Mesenchymal stem cell (in vitro differentiated cells and primary cell): ENCODE measurements at regions not wholly inside any gene's neighbourhood (a gene's known extent, or its start where the extent isn't known, plus 50 kb on each side); places are given as distances from the start of the nearest gene placed in this dataset.

ENCODE experiments used
- DNase-seq: peaks from one replicate; pipeline ENCODE4 v3.0.0-alpha.2; 2013
- H2AFZ ChIP-seq: one replicate; pipeline ENCODE4 v1.6.1; 2013; ENCODE audit warnings: low read depth, mild to moderate bottlenecking, control low read depth, inconsistent platforms, low read length, moderate library complexity
- H2AK5ac ChIP-seq: 2 replicates; pipeline ENCODE4 v1.6.1; 2013; ENCODE audit warnings: low read length, moderate library complexity, mild to moderate bottlenecking, inconsistent platforms; ENCODE audit not compliant: severe bottlenecking
- H2BK120ac ChIP-seq: one replicate; pipeline ENCODE4 v1.6.1; 2013; ENCODE audit warnings: low read depth, mild to moderate bottlenecking, inconsistent platforms, low read length, moderate library complexity
- H2BK12ac ChIP-seq, 2 experiments: one replicate each; pipeline ENCODE4 v1.6.1; 2013; ENCODE audit warnings: inconsistent platforms in 2 of 2, low read length in 2 of 2, mild to moderate bottlenecking in 2 of 2, moderate library complexity in 2 of 2, control low read depth in 1 of 2
- H2BK15ac ChIP-seq: one replicate; pipeline ENCODE4 v1.6.1; 2013; ENCODE audit warnings: mild to moderate bottlenecking, low read depth, inconsistent platforms; ENCODE audit not compliant: poor library complexity, severe bottlenecking
- H2BK5ac ChIP-seq: 2 replicates; pipeline ENCODE4 v1.6.1; 2013; ENCODE audit warnings: low read depth, mild to moderate bottlenecking, low read length, control low read depth, inconsistent platforms; ENCODE audit not compliant: poor library complexity, severe bottlenecking
- H3K14ac ChIP-seq, 2 experiments: one replicate each; pipeline ENCODE4 v1.6.1; 2013; ENCODE audit warnings: inconsistent platforms in 2 of 2, low read length in 2 of 2, control low read depth in 1 of 2, mild to moderate bottlenecking in 1 of 2, moderate library complexity in 1 of 2
- H3K18ac ChIP-seq, 2 experiments: one replicate each; pipeline ENCODE4 v1.6.1; 2013; ENCODE audit warnings: inconsistent platforms in 2 of 2, low read length in 2 of 2, control low read depth in 1 of 2, low read depth in 1 of 2, mild to moderate bottlenecking in 1 of 2
- H3K23ac ChIP-seq, 2 experiments: one replicate each; pipeline ENCODE4 v1.6.1; 2013; ENCODE audit warnings: inconsistent platforms in 2 of 2, low read length in 2 of 2, mild to moderate bottlenecking in 2 of 2, moderate library complexity in 2 of 2, control low read depth in 1 of 2
- H3K27ac ChIP-seq: 2 replicates; pipeline ENCODE4 v1.5.1; 2013; ENCODE audit warnings: mild to moderate bottlenecking, moderate library complexity, low read length, control low read depth, inconsistent platforms; ENCODE audit not compliant: poor library complexity, severe bottlenecking
- H3K27me3 ChIP-seq, 2 experiments: 2 replicates each; pipeline versions ENCODE4 v1.6.1 to v1.7.0; 2013; ENCODE audit warnings: low read length in 2 of 2, mild to moderate bottlenecking in 2 of 2, moderate library complexity in 2 of 2, control low read depth in 1 of 2, inconsistent platforms in 1 of 2; ENCODE audit not compliant: control insufficient read depth in 1 of 2, insufficient read depth in 1 of 2
- H3K36me3 ChIP-seq, 2 experiments: 2 replicates each; pipeline versions ENCODE4 v1.6.1 to v1.7.0; 2013; ENCODE audit warnings: low read length in 2 of 2, control low read depth in 1 of 2, inconsistent platforms in 1 of 2, low read depth in 1 of 2, mild to moderate bottlenecking in 1 of 2; ENCODE audit not compliant: insufficient read depth in 2 of 2, control insufficient read depth in 1 of 2
- H3K4ac ChIP-seq, 2 experiments: one replicate each; pipeline ENCODE4 v1.6.1; 2013; ENCODE audit warnings: inconsistent platforms in 2 of 2, low read length in 2 of 2, mild to moderate bottlenecking in 2 of 2, moderate library complexity in 2 of 2, control low read depth in 1 of 2, low read depth in 1 of 2
- H3K4me1 ChIP-seq: 2 replicates; pipeline ENCODE4 v1.6.1; 2013; ENCODE audit warnings: low read depth, low read length, control low read depth; ENCODE audit not compliant: control insufficient read depth, insufficient read depth
- H3K4me2 ChIP-seq: 2 replicates; pipeline ENCODE4 v1.6.1; 2013; ENCODE audit warnings: low read length, mild to moderate bottlenecking, inconsistent platforms; ENCODE audit not compliant: poor library complexity, severe bottlenecking
- H3K4me3 ChIP-seq, 2 experiments: 2 replicates each; pipeline versions ENCODE4 v1.5.1 to v1.7.0; 2013; ENCODE audit warnings: low read length in 2 of 2, mild to moderate bottlenecking in 2 of 2, control low read depth in 1 of 2, low read depth in 1 of 2; ENCODE audit not compliant: insufficient read depth in 1 of 2
- H3K79me1 ChIP-seq: replicated peaks from 2 replicates; pipeline ENCODE4 v1.6.1; 2013; ENCODE audit warnings: mild to moderate bottlenecking, control low read depth, low read length, inconsistent platforms; ENCODE audit not compliant: poor library complexity, severe bottlenecking
- H3K9ac ChIP-seq: 2 replicates; pipeline ENCODE4 v1.7.0; 2013; ENCODE audit warnings: mild to moderate bottlenecking, low read length, moderate library complexity
- H3K9me3 ChIP-seq: 2 replicates; pipeline ENCODE4 v1.7.0; 2013; ENCODE audit warnings: mild to moderate bottlenecking, low read length; ENCODE audit not compliant: control insufficient read depth
- H4K8ac ChIP-seq: one replicate; pipeline ENCODE4 v1.6.1; 2013; ENCODE audit warnings: inconsistent platforms, mild to moderate bottlenecking, low read length, moderate library complexity
- H4K91ac ChIP-seq: one replicate; pipeline ENCODE4 v1.6.1; 2013; ENCODE audit warnings: mild to moderate bottlenecking, low read length, inconsistent platforms
- WGBS: methylation state at CpG from one replicate; pipeline ENCODE4 v1.1.7; 2013; ENCODE audit warnings: mixed read lengths; 5-methylcytosine and 5-hydroxymethylcytosine counted together

GRCh38 chr20:59468831-59469230 is 135.5 kb upstream of the PHACTR3 start:
- Histone ChIP-seq H3K9ac (no peak overlapping the region), H2AK5ac (no peak overlapping the region), H3K79me1 (no peaks in the 10 kb centered on the region), H2AFZ (no peak overlapping the region), H4K91ac (no peak overlapping the region), H2BK15ac (no peak overlapping the region), H2BK12ac (no peak overlapping the region), H3K36me3 (no peaks in the 10 kb centered on the region), H3K4me2 (no peak overlapping the region), H3K4me3 (no peak overlapping the region), H2BK120ac (no peak overlapping the region), H3K27me3 (peaks cover 0 to 13% of the 10 kb centered on the region in 2 experiments), H3K18ac (no peak overlapping the region), H3K23ac (no peak overlapping the region), H4K8ac (no peak overlapping the region), H3K14ac (no peak overlapping the region), H3K9me3 (no peaks in the 10 kb centered on the region), H3K4ac (no peak overlapping the region), H3K27ac (no peak overlapping the region), H3K4me1 (no peaks in the 10 kb centered on the region), H2BK5ac (no peak overlapping the region)
- 72% methylated on average over 4 of the region's 5 CpGs for WGBS
- no peak for DNase-seq

- no peaks in the 10 kb centered on the region for H3K79me1 ChIP-seq
- H2BK15ac ChIP-seq = no peak overlapping the region
- no peaks in the 10 kb centered on the region for H3K9me3 ChIP-seq
- H3K27me3 ChIP-seq = peaks cover 0 to 13% of the 10 kb centered on the region in 2 experiments
- H2BK120ac ChIP-seq = no peak overlapping the region
- H2AK5ac ChIP-seq = no peak overlapping the region
- no peaks in the 10 kb centered on the region for H3K36me3 ChIP-seq
- no peak for DNase-seq
- H4K8ac ChIP-seq = no peak overlapping the region
- H2AFZ ChIP-seq = no peak overlapping the region
- H4K91ac ChIP-seq = no peak overlapping the region
- no peak overlapping the region for H3K9ac ChIP-seq
- H2BK12ac ChIP-seq = no peak overlapping the region
- H3K14ac ChIP-seq = no peak overlapping the region
- no peaks in the 10 kb centered on the region for H3K4me1 ChIP-seq
- no peak overlapping the region for H3K4ac ChIP-seq
- H3K4me3 ChIP-seq = no peak overlapping the region
- 73% methylated on average over 33 of the region's 34 CpGs for WGBS
- H3K23ac ChIP-seq = no peak overlapping the region
- no peak overlapping the region for H2BK5ac ChIP-seq
- H3K27ac ChIP-seq = no peak overlapping the region
- H3K18ac ChIP-seq = no peak overlapping the region
- no peak overlapping the region for H3K4me2 ChIP-seq
Observed at GRCh38 chr20:59469267-59470252, 134.8 kb upstream of the PHACTR3 start.

- no peak overlapping the region for H3K23ac ChIP-seq
- no peak overlapping the region for H3K4me2 ChIP-seq
- no peak overlapping the region for H2AFZ ChIP-seq
- no peak overlapping the region for H4K8ac ChIP-seq
- WGBS = 86% methylated on average over 20 of the region's 20 CpGs
- H3K36me3 ChIP-seq = no peaks in the 10 kb centered on the region
- H3K27me3 ChIP-seq = peaks cover 0 to 13% of the 10 kb centered on the region in 2 experiments
- H3K79me1 ChIP-seq = no peaks in the 10 kb centered on the region
- no peak overlapping the region for H4K91ac ChIP-seq
- H3K9ac ChIP-seq = no peak overlapping the region
- no peak overlapping the region for H3K14ac ChIP-seq
- H3K4me3 ChIP-seq = no peak overlapping the region
- no peaks in the 10 kb centered on the region for H3K4me1 ChIP-seq
- no peak overlapping the region for H2BK12ac ChIP-seq
- no peak overlapping the region for H2BK120ac ChIP-seq
- H3K4ac ChIP-seq = no peak overlapping the region
- H2BK5ac ChIP-seq = no peak overlapping the region
- no peak for DNase-seq
- H3K9me3 ChIP-seq = no peaks in the 10 kb centered on the region
- no peak overlapping the region for H2BK15ac ChIP-seq
- no peak overlapping the region for H2AK5ac ChIP-seq
- H3K27ac ChIP-seq = no peak overlapping the region
- no peak overlapping the region for H3K18ac ChIP-seq
Observed at GRCh38 chr20:59470521-59470920, 133.8 kb upstream of the PHACTR3 start.

- H3K4ac ChIP-seq = no peak overlapping the region
- H4K91ac ChIP-seq = no peak overlapping the region
- H3K9ac ChIP-seq = no peak overlapping the region
- no peaks in the 10 kb centered on the region for H3K9me3 ChIP-seq
- peaks cover 0 to 13% of the 10 kb centered on the region in 2 experiments for H3K27me3 ChIP-seq
- H3K18ac ChIP-seq = no peak overlapping the region
- no peak overlapping the region for H2BK12ac ChIP-seq
- H2BK15ac ChIP-seq = no peak overlapping the region
- no peak overlapping the region for H2AFZ ChIP-seq
- H3K4me2 ChIP-seq = no peak overlapping the region
- no peak overlapping the region for H3K4me3 ChIP-seq
- H2BK5ac ChIP-seq = no peak overlapping the region
- H3K79me1 ChIP-seq = no peaks in the 10 kb centered on the region
- WGBS = 60% methylated on average over 10 of the region's 12 CpGs
- no peak overlapping the region for H2AK5ac ChIP-seq
- no peak for DNase-seq
- H3K23ac ChIP-seq = no peak overlapping the region
- H4K8ac ChIP-seq = no peak overlapping the region
- no peak overlapping the region for H2BK120ac ChIP-seq
- no peak overlapping the region for H3K14ac ChIP-seq
- H3K27ac ChIP-seq = no peak overlapping the region
- H3K36me3 ChIP-seq = no peaks in the 10 kb centered on the region
- H3K4me1 ChIP-seq = no peaks in the 10 kb centered on the region
Observed at GRCh38 chr20:59471653-59472421, 132.5 kb upstream of the PHACTR3 start.
